H9 (cell line): ENCODE measurements at regions not wholly inside any gene's neighbourhood (a gene's known extent, or its start where the extent isn't known, plus 50 kb on each side); places are given as distances from the start of the nearest gene placed in this dataset.

Source experiments
- DNase-seq: peaks from one replicate; pipeline ENCODE4 v3.0.0-alpha.2; 2017
- H2AFZ ChIP-seq: one replicate; pipeline ENCODE4 v1.6.1; 2013; ENCODE audit warnings: mild to moderate bottlenecking, low read length, control low read depth, moderate library complexity
- H2AK5ac ChIP-seq: 2 replicates; pipeline ENCODE4 v1.6.1; 2013; ENCODE audit warnings: low read length, control low read depth, mixed read lengths; ENCODE audit not compliant: insufficient read length
- H2BK120ac ChIP-seq: one replicate; pipeline ENCODE4 v1.6.1; 2013; ENCODE audit warnings: low read depth, mild to moderate bottlenecking, low read length, control low read depth, inconsistent platforms; ENCODE audit not compliant: poor library complexity, severe bottlenecking
- H2BK12ac ChIP-seq: 2 replicates; pipeline ENCODE4 v1.6.1; 2013; ENCODE audit warnings: low read length, control low read depth, mixed read lengths, low read depth; ENCODE audit not compliant: insufficient read length
- H2BK15ac ChIP-seq: 2 replicates; pipeline ENCODE4 v1.6.1; 2013; ENCODE audit warnings: low read depth, low read length, control low read depth
- H2BK20ac ChIP-seq: one replicate; pipeline ENCODE4 v1.6.1; 2013; ENCODE audit warnings: low read depth, mild to moderate bottlenecking, low read length, control low read depth, inconsistent platforms; ENCODE audit not compliant: poor library complexity, severe bottlenecking
- H2BK5ac ChIP-seq: 2 replicates; pipeline ENCODE4 v1.6.1; 2013; ENCODE audit warnings: low read length, control low read depth, mixed read lengths; ENCODE audit not compliant: insufficient read length
- H3K14ac ChIP-seq: 2 replicates; pipeline ENCODE4 v1.6.1; 2013; ENCODE audit warnings: low read length, control low read depth; ENCODE audit not compliant: insufficient read depth
- H3K18ac ChIP-seq: 2 replicates; pipeline ENCODE4 v1.6.1; 2013; ENCODE audit warnings: low read depth, mild to moderate bottlenecking, mixed read lengths, low read length, control low read depth; ENCODE audit not compliant: insufficient read length
- H3K23ac ChIP-seq: 2 replicates; pipeline ENCODE4 v1.6.1; 2013; ENCODE audit warnings: low read length, control low read depth, mixed read lengths, low read depth; ENCODE audit not compliant: insufficient read length
- H3K23me2 ChIP-seq: 2 replicates; pipeline ENCODE4 v1.6.1; 2013; ENCODE audit warnings: low read depth, mild to moderate bottlenecking, mixed read lengths, low read length, control low read depth; ENCODE audit not compliant: insufficient read length, poor library complexity, severe bottlenecking
- H3K27ac ChIP-seq: 2 replicates; pipeline ENCODE4 v1.5.1; 2013; ENCODE audit warnings: low read length, control low read depth, mixed read lengths, low read depth; ENCODE audit not compliant: insufficient read length
- H3K27me3 ChIP-seq: 2 replicates; pipeline ENCODE4 v1.6.1; 2013; ENCODE audit warnings: low read length, control low read depth, inconsistent platforms; ENCODE audit not compliant: insufficient read depth
- H3K4ac ChIP-seq: 2 replicates; pipeline ENCODE4 v1.6.1; 2013; ENCODE audit warnings: low read depth, mild to moderate bottlenecking, control low read depth, inconsistent platforms, low read length, moderate library complexity
- H3K4me1 ChIP-seq: 2 replicates; pipeline ENCODE4 v1.6.1; 2013; ENCODE audit warnings: low read length, control low read depth, inconsistent platforms; ENCODE audit not compliant: insufficient read depth
- H3K4me2 ChIP-seq: 2 replicates; pipeline ENCODE4 v1.6.1; 2013; ENCODE audit warnings: low read length, control low read depth, mixed read lengths; ENCODE audit not compliant: insufficient read length, insufficient read depth
- H3K56ac ChIP-seq: 2 replicates; pipeline ENCODE4 v1.6.1; 2013; ENCODE audit warnings: low read depth, mild to moderate bottlenecking, mixed read lengths, low read length, control low read depth; ENCODE audit not compliant: insufficient read length
- H3K79me1 ChIP-seq: 2 replicates; pipeline ENCODE4 v1.6.1; 2013; ENCODE audit warnings: low read depth, mild to moderate bottlenecking, moderate library complexity, low read length, control low read depth, inconsistent platforms; ENCODE audit not compliant: insufficient read depth, poor library complexity, severe bottlenecking
- H3K79me2 ChIP-seq: 2 replicates; pipeline ENCODE4 v1.6.1; 2013; ENCODE audit warnings: low read length, control low read depth, inconsistent platforms; ENCODE audit not compliant: insufficient read depth
- H3K9ac ChIP-seq: 2 replicates; pipeline ENCODE4 v1.6.1; 2013; ENCODE audit warnings: low read length, control low read depth, mixed read lengths; ENCODE audit not compliant: insufficient read length; ENCODE audit errors: extremely low read depth
- H3K9me3 ChIP-seq: one replicate; pipeline ENCODE4 v1.6.1; 2013; ENCODE audit warnings: low read depth, low read length, inconsistent platforms; ENCODE audit not compliant: control insufficient read depth
- H3T11ph ChIP-seq: one replicate; pipeline ENCODE4 v1.6.1; 2013; ENCODE audit warnings: mild to moderate bottlenecking, low read length, control low read depth, inconsistent platforms
- H4K20me1 ChIP-seq: one replicate; pipeline ENCODE4 v1.6.1; 2013; ENCODE audit not compliant: control insufficient read depth, insufficient read length, insufficient read depth
- H4K5ac ChIP-seq: 2 replicates; pipeline ENCODE4 v1.6.1; 2013; ENCODE audit warnings: low read depth, mild to moderate bottlenecking, mixed read lengths, low read length, control low read depth; ENCODE audit not compliant: insufficient read length
- H4K8ac ChIP-seq: replicated peaks from 2 replicates; pipeline ENCODE4 v1.6.1; 2013; ENCODE audit warnings: low read length, control low read depth, mixed read lengths, low read depth; ENCODE audit not compliant: insufficient read length
- H4K91ac ChIP-seq: 2 replicates; pipeline ENCODE4 v1.6.1; 2013; ENCODE audit warnings: low read depth, mild to moderate bottlenecking, moderate library complexity, mixed read lengths, low read length, control low read depth; ENCODE audit not compliant: insufficient read length
- H3K27ac Mint-ChIP-seq, 3 experiments: 2 replicates in 2 of 3; 3 replicates in 1 of 3; pipeline ENCODE4 v1.8.0; 2020 to 2021; ENCODE audit warnings: mixed read lengths in 3 of 3, mild to moderate bottlenecking in 1 of 3, moderate library complexity in 1 of 3
- H3K27me3 Mint-ChIP-seq: 2 replicates; pipeline ENCODE4 v1.8.0; 2021; ENCODE audit warnings: low read depth, mild to moderate bottlenecking, moderate library complexity, mixed read lengths
- H3K36me3 Mint-ChIP-seq, 3 experiments: 2 replicates in 2 of 3; 3 replicates in 1 of 3; pipeline ENCODE4 v1.8.0; 2020 to 2021; ENCODE audit warnings: low read depth in 3 of 3, mixed read lengths in 3 of 3; ENCODE audit not compliant: insufficient read depth in 1 of 3
- H3K4me1 Mint-ChIP-seq, 2 experiments: 2 replicates each; pipeline ENCODE4 v1.8.0; 2020; ENCODE audit warnings: mixed read lengths in 2 of 2
- H3K4me3 Mint-ChIP-seq, 2 experiments: 2 replicates in 1 of 2; 3 replicates in 1 of 2; pipeline ENCODE4 v1.8.0; 2020 to 2021; ENCODE audit warnings: mild to moderate bottlenecking in 2 of 2, mixed read lengths in 2 of 2, moderate library complexity in 1 of 2
- H3K9me3 Mint-ChIP-seq, 2 experiments: 2 replicates in 1 of 2; 3 replicates in 1 of 2; pipeline ENCODE4 v1.8.0; 2020; ENCODE audit warnings: mild to moderate bottlenecking in 2 of 2, mixed read lengths in 2 of 2, moderate library complexity in 1 of 2
- CTCF ChIP-seq: fragments of 200-600 bp; sonication (generic); conservative IDR thresholded peaks from 3 replicates; pipeline ENCODE4 v1.8.0; 2021; ENCODE audit warnings: antibody characterized with exemption, mild to moderate bottlenecking
- WGBS: extraction: QIAGEN DNeasy Blood & Tissue Kit; methylation state at CpG from one replicate; pipeline ENCODE4 v1.1.7; 2013; ENCODE audit warnings: missing lambda C conversion rate, low lambda C conversion rate, mixed read lengths; ENCODE audit not compliant: insufficient read length; ENCODE audit errors: extremely low coverage; 5-methylcytosine and 5-hydroxymethylcytosine counted together

GRCh38 chr20:51132279-51132678, 109.4 kb upstream of the KCNG1 start:
- no peak overlapping the region for H2AFZ ChIP-seq
- no peak overlapping the region for H3K9ac ChIP-seq
- H4K5ac ChIP-seq, result no peak overlapping the region
- peaks cover 2% of the 10 kb centered on the region; the same call in 1 of the 2 replicates for H3K27me3 Mint-ChIP-seq
- no peak overlapping the region for H3K4me2 ChIP-seq
- no peak for TF ChIP-seq CTCF
- H3K4me3 Mint-ChIP-seq, result no peak overlapping the region
- H3K27me3 ChIP-seq, result no peaks in the 10 kb centered on the region
- H3K9me3 ChIP-seq, result no peaks in the 10 kb centered on the region
- no peak overlapping the region for H3K27ac ChIP-seq
- H3T11ph ChIP-seq, result no peak overlapping the region
- H3K9me3 Mint-ChIP-seq, result peaks cover 0 to 2% of the 10 kb centered on the region in 2 experiments; a peak in 1 of 5 replicates
- no CpG with 5 or more reads among the region's 7 CpGs for WGBS
- H3K27ac Mint-ChIP-seq, result no peak overlapping the region
- no peaks in the 10 kb centered on the region for H3K23me2 ChIP-seq
- H2AK5ac ChIP-seq, result no peak overlapping the region
- H2BK12ac ChIP-seq, result no peak overlapping the region
- H3K14ac ChIP-seq, result no peak overlapping the region
- DNase-seq, result peak; percentile 8
- no peaks in the 10 kb centered on the region for H3K36me3 Mint-ChIP-seq
- no peak overlapping the region for H3K23ac ChIP-seq
- no peak overlapping the region for H2BK15ac ChIP-seq
- no peak overlapping the region for H4K91ac ChIP-seq
- H2BK5ac ChIP-seq, result no peak overlapping the region
- no peak overlapping the region for H3K18ac ChIP-seq
- H4K20me1 ChIP-seq, result no peaks in the 10 kb centered on the region
- H3K79me2 ChIP-seq, result no peaks in the 10 kb centered on the region
- H3K4ac ChIP-seq, result no peak overlapping the region
- no peaks in the 10 kb centered on the region for H3K79me1 ChIP-seq
- H3K4me1 Mint-ChIP-seq, result no peaks in the 10 kb centered on the region
- no peak overlapping the region for H2BK120ac ChIP-seq
- H3K56ac ChIP-seq, result no peak overlapping the region
- H2BK20ac ChIP-seq, result no peak overlapping the region
- H3K4me1 ChIP-seq, result no peaks in the 10 kb centered on the region
- no peak overlapping the region for H4K8ac ChIP-seq
